Activated CD8-positive, alpha-beta T cell treated with anti-CD3 and anti-CD28 coated beads for 36 hours (primary cell): ENCODE measurements at regions not wholly inside any gene's neighbourhood (a gene's known extent, or its start where the extent isn't known, plus 50 kb on each side); places are given as distances from the start of the nearest gene placed in this dataset.
"Not testable (repeated sequence)": the region's sequence is repeated elsewhere in the genome, so short reads cannot be mapped to it uniquely, and the experiment has no call there.

Experiments
- ATAC-seq: fragments of 200-7000 bp; cut with Tn5 transposase; one replicate; pipeline ENCODE4 v1.10.0; 2021; ENCODE audit warnings: mild to moderate bottlenecking, moderate library complexity
- CTCF ChIA-PET: fragments of 350-600 bp; sonication (Branson Sonifier 250); formaldehyde crosslinking; loops from one replicate; lab custom pipeline; 2021; ENCODE audit warnings: antibody characterized with exemption; lab: Charles Lee
- POLR2A ChIA-PET: fragments of 350-600 bp; sonication (Branson Sonifier 250); formaldehyde crosslinking; loops from one replicate; lab custom pipeline; 2021; ENCODE audit warnings: antibody characterized with exemption; lab: Charles Lee
- DNase-seq: peaks from one replicate; pipeline ENCODE4 v3.0.0-alpha.2; 2020
- H3K27ac Mint-ChIP-seq: one replicate; pipeline ENCODE4 v1.8.0; 2021; ENCODE audit warnings: mild to moderate bottlenecking, mixed read lengths
- H3K27me3 Mint-ChIP-seq: one replicate; pipeline ENCODE4 v1.8.0; 2021; ENCODE audit warnings: mixed read lengths
- H3K36me3 Mint-ChIP-seq: one replicate; pipeline ENCODE4 v1.8.0; 2021; ENCODE audit warnings: low read depth, mixed read lengths
- H3K4me1 Mint-ChIP-seq: one replicate; pipeline ENCODE4 v1.8.0; 2021; ENCODE audit warnings: low read depth, mixed read lengths
- H3K4me3 Mint-ChIP-seq: one replicate; pipeline ENCODE4 v1.8.0; 2021; ENCODE audit warnings: mild to moderate bottlenecking, moderate library complexity, mixed read lengths
- H3K9me3 Mint-ChIP-seq: one replicate; pipeline ENCODE4 v1.8.0; 2021; ENCODE audit warnings: mixed read lengths
- CTCF ChIP-seq: fragments of 200-600 bp; IDR thresholded peaks from one replicate; pipeline ENCODE4 v1.8.0; 2022; ENCODE audit warnings: antibody characterized with exemption, mild to moderate bottlenecking
- intact Hi-C: fragments of 100-400 bp; cut with micrococcal nuclease; formaldehyde crosslinking; loops from one replicate; pipeline ENCODE4 v1.10.0; 2022

- no peak for DNase-seq
- Mint-ChIP-seq H3K4me1 (peaks cover 15% of the 10 kb centered on the region), H3K9me3 (peaks cover 15% of the 10 kb centered on the region), H3K27me3 (no peaks in the 10 kb centered on the region), H3K4me3 (no peak overlapping the region), H3K36me3 (peaks cover 10% of the 10 kb centered on the region), H3K27ac (peak overlapping the region; percentile 71)
- ATAC-seq, result no peak
- ChIA-PET POLR2A (no interaction called here), CTCF (interaction anchor here (0.6 kb wide), 1 partner anchor 51 kb away, joined by 3 read pairs; no protein-coding TSS in a partner anchor)
- TF ChIP-seq CTCF, result no peak
- intact Hi-C loops, result no loop called here
These were observed 315.0 kb downstream of the BRD1 start for GRCh38 chr22:49512487-49513165.

GRCh38 chr22:49511393-49512189, 316.1 kb downstream of the BRD1 start:
- intact Hi-C loops, CTCF ChIA-PET, H3K27me3 Mint-ChIP-seq, POLR2A ChIA-PET, ATAC-seq, H3K4me3 Mint-ChIP-seq, H3K36me3 Mint-ChIP-seq: not testable (repeated sequence)
- DNase-seq, result peak; percentile 11
- Mint-ChIP-seq H3K27ac (peak overlapping the region; percentile 90), H3K4me1 (peaks cover 15% of the 10 kb centered on the region), H3K9me3 (peaks cover 15% of the 10 kb centered on the region)

GRCh38 chr22:49510718-49511117, 317.0 kb downstream of the BRD1 start:
- no peak for TF ChIP-seq CTCF
- H3K27ac Mint-ChIP-seq, result peak overlapping the region; percentile 90
- H3K36me3 Mint-ChIP-seq, result peaks cover 10% of the 10 kb centered on the region
- CTCF ChIA-PET, result no interaction called here
- peaks cover 15% of the 10 kb centered on the region for H3K4me1 Mint-ChIP-seq
- POLR2A ChIA-PET, result no interaction called here
- intact Hi-C loops, result no loop called here
- peaks cover 15% of the 10 kb centered on the region for H3K9me3 Mint-ChIP-seq
- ATAC-seq, result no peak
- DNase-seq, result no peak
- no peaks in the 10 kb centered on the region for H3K27me3 Mint-ChIP-seq
- H3K4me3 Mint-ChIP-seq, result no peak overlapping the region

- Mint-ChIP-seq H3K27ac (no peak overlapping the region), H3K4me1 (peaks cover 15% of the 10 kb centered on the region), H3K4me3 (no peak overlapping the region), H3K36me3 (peaks cover 10% of the 10 kb centered on the region), H3K27me3 (no peaks in the 10 kb centered on the region), H3K9me3 (peaks cover 15% of the 10 kb centered on the region)
- POLR2A ChIA-PET, result no interaction called here
- ATAC-seq, result no peak
- intact Hi-C loops, result no loop called here
- DNase-seq, result no peak
- TF ChIP-seq CTCF, result no peak
- CTCF ChIA-PET, result no interaction called here
These were observed 318.7 kb downstream of the BRD1 start for GRCh38 chr22:49509016-49509415.

GRCh38 chr22:49508561-49508960, 319.1 kb downstream of the BRD1 start:
- POLR2A ChIA-PET, result no interaction called here
- no peaks in the 10 kb centered on the region for H3K27me3 Mint-ChIP-seq
- intact Hi-C loops, result no loop called here
- no peak overlapping the region for H3K4me3 Mint-ChIP-seq
- TF ChIP-seq CTCF, result no peak
- DNase-seq (no peak), ATAC-seq (no peak)
- H3K9me3 Mint-ChIP-seq, result peaks cover 15% of the 10 kb centered on the region
- H3K36me3 Mint-ChIP-seq, result peaks cover 10% of the 10 kb centered on the region
- H3K27ac Mint-ChIP-seq, result no peak overlapping the region
- CTCF ChIA-PET, result no interaction called here
- peaks cover 15% of the 10 kb centered on the region for H3K4me1 Mint-ChIP-seq
